ENCODE measurements at regions not wholly inside any gene's neighbourhood (a gene's known extent, or its start where the extent isn't known, plus 50 kb on each side); places are given as distances from the start of the nearest gene placed in this dataset.

DNA sequence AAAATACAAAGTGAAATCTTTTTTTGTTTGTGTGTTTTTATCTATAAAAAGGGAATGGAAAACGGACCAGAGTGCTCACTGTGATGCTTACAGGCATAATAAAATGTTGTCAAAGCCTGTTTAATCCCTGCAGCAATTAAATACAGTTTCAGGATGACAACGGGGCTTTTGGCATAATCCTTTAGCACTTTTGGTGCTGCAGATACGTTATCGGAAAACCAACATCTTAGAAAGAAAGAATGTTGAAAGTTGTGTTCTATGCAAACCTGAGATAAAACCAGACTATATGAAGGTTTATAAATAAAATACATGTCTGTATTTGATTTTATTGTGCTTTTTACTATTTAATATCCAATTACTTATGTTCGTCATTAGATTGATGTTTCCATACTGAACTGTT is 307.4 kb upstream of the DAB2 start:
- TF ChIP-seq, protein P1, sequence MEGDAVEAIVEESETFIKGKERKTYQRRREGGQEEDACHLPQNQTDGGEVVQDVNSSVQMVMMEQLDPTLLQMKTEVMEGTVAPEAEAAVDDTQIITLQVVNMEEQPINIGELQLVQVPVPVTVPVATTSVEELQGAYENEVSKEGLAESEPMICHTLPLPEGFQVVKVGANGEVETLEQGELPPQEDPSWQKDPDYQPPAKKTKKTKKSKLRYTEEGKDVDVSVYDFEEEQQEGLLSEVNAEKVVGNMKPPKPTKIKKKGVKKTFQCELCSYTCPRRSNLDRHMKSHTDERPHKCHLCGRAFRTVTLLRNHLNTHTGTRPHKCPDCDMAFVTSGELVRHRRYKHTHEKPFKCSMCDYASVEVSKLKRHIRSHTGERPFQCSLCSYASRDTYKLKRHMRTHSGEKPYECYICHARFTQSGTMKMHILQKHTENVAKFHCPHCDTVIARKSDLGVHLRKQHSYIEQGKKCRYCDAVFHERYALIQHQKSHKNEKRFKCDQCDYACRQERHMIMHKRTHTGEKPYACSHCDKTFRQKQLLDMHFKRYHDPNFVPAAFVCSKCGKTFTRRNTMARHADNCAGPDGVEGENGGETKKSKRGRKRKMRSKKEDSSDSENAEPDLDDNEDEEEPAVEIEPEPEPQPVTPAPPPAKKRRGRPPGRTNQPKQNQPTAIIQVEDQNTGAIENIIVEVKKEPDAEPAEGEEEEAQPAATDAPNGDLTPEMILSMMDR (conservative IDR thresholded peaks at IDR 0.05; ENCODE audit: low read length), result no peak
- TF ChIP-seq EZH2phosphoT487 (IDR thresholded peaks at IDR 0.05; ENCODE audit: borderline replicate concordance), result no peak

All from Loucy (cell line).